T-helper 2 cell treated with Interferon-gamma antibody and Interleukin-4, amounts not matched to agents 5 μg/mL and 100 μg/mL, for 36 hours (primary cell): ENCODE measurements at regions not wholly inside any gene's neighbourhood (a gene's known extent, or its start where the extent isn't known, plus 50 kb on each side); places are given as distances from the start of the nearest gene placed in this dataset.

Source experiments
- DNase-seq: peaks from one replicate; pipeline ENCODE4 v3.0.0; 2021; ENCODE audit warnings: low spot score
- H3K27ac Mint-ChIP-seq: one replicate; pipeline ENCODE4 v1.8.0; 2021; ENCODE audit warnings: mild to moderate bottlenecking, mixed read lengths
- H3K27me3 Mint-ChIP-seq: one replicate; pipeline ENCODE4 v1.8.0; 2021; ENCODE audit warnings: low read depth, mixed read lengths
- H3K36me3 Mint-ChIP-seq: one replicate; pipeline ENCODE4 v1.8.0; 2021; ENCODE audit warnings: low read depth, mixed read lengths
- H3K4me1 Mint-ChIP-seq: one replicate; pipeline ENCODE4 v1.8.0; 2021; ENCODE audit warnings: low read depth, mixed read lengths
- H3K4me3 Mint-ChIP-seq: one replicate; pipeline ENCODE4 v1.8.0; 2022; ENCODE audit warnings: mild to moderate bottlenecking, moderate library complexity, mixed read lengths
- H3K9me3 Mint-ChIP-seq: one replicate; pipeline ENCODE4 v1.8.0; 2021; ENCODE audit warnings: mixed read lengths

GRCh38 chr19:30783212-30783611 is 411.0 kb downstream of the ZNF536 start:
- DNase-seq = no peak
- no peaks in the 10 kb centered on the region for H3K4me1 Mint-ChIP-seq
- no peak overlapping the region for H3K27ac Mint-ChIP-seq
- no peak overlapping the region for H3K4me3 Mint-ChIP-seq
- no peaks in the 10 kb centered on the region for H3K27me3 Mint-ChIP-seq
- H3K9me3 Mint-ChIP-seq = no peaks in the 10 kb centered on the region
- no peaks in the 10 kb centered on the region for H3K36me3 Mint-ChIP-seq

- H3K27ac Mint-ChIP-seq = no peak overlapping the region
These were observed 409.3 kb downstream of the ZNF536 start for GRCh38 chr19:30781519-30781918.

DNA sequence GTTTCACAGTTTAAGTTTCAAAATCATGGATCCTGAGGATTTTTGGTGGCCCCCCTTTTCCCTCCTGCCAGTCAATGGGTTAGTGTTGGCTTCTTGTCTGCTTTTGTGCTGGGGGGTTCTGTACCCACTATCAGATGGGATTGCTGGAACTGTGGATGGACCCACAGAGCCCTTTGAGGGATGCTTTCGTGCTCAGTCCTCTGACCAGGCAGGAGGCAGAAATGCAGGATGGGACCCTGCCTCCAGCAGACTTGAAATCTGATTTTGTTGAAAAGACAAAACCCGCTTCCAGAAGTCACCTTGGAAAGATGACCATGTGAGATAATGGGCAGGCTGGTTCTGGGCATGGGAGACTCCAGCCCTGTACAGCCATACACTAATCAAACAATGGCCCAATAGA is 408.9 kb downstream of the ZNF536 start:
- no peaks in the 10 kb centered on the region for H3K9me3 Mint-ChIP-seq
- no peaks in the 10 kb centered on the region for H3K36me3 Mint-ChIP-seq
- no peak overlapping the region for H3K4me3 Mint-ChIP-seq
- H3K4me1 Mint-ChIP-seq = no peaks in the 10 kb centered on the region
- H3K27me3 Mint-ChIP-seq = no peaks in the 10 kb centered on the region
- no peak for DNase-seq
- H3K27ac Mint-ChIP-seq = no peak overlapping the region

More at GRCh38 chr19:30781519-30781918, 409.3 kb downstream of the ZNF536 start:
- Mint-ChIP-seq H3K27me3 (no peaks in the 10 kb centered on the region), H3K4me3 (no peak overlapping the region), H3K9me3 (no peaks in the 10 kb centered on the region), H3K36me3 (no peaks in the 10 kb centered on the region), H3K4me1 (no peaks in the 10 kb centered on the region)
- no peak for DNase-seq

DNA sequence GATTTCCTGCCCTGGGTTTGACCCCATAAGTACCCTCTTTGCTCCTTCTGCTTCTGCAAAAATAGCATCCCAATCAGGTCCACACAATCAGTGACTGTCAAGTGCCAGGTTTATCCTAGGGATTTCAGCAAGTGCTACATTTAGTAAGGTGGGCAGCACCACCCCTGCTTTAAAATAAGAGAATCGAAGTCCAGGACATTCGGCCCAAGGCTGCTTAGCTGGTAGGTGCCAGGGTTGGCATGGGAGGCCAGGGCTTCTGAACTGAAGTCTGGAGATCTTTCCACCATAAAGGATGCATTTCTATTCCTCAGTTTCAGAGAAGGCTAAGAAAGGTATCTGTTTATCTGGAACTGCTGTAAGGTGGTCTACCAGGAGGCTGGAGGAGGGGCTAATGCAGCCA is 408.3 kb downstream of the ZNF536 start:
- H3K4me3 Mint-ChIP-seq = no peak overlapping the region
- no peaks in the 10 kb centered on the region for H3K9me3 Mint-ChIP-seq
- no peak for DNase-seq
- H3K27me3 Mint-ChIP-seq = no peaks in the 10 kb centered on the region
- no peaks in the 10 kb centered on the region for H3K36me3 Mint-ChIP-seq
- no peaks in the 10 kb centered on the region for H3K4me1 Mint-ChIP-seq
- no peak overlapping the region for H3K27ac Mint-ChIP-seq

GRCh38 chr19:30780032-30780431 is 407.8 kb downstream of the ZNF536 start:
- Mint-ChIP-seq H3K9me3 (no peaks in the 10 kb centered on the region), H3K36me3 (no peaks in the 10 kb centered on the region), H3K4me3 (no peak overlapping the region), H3K4me1 (no peaks in the 10 kb centered on the region), H3K27ac (no peak overlapping the region), H3K27me3 (no peaks in the 10 kb centered on the region)
- DNase-seq = no peak

DNA sequence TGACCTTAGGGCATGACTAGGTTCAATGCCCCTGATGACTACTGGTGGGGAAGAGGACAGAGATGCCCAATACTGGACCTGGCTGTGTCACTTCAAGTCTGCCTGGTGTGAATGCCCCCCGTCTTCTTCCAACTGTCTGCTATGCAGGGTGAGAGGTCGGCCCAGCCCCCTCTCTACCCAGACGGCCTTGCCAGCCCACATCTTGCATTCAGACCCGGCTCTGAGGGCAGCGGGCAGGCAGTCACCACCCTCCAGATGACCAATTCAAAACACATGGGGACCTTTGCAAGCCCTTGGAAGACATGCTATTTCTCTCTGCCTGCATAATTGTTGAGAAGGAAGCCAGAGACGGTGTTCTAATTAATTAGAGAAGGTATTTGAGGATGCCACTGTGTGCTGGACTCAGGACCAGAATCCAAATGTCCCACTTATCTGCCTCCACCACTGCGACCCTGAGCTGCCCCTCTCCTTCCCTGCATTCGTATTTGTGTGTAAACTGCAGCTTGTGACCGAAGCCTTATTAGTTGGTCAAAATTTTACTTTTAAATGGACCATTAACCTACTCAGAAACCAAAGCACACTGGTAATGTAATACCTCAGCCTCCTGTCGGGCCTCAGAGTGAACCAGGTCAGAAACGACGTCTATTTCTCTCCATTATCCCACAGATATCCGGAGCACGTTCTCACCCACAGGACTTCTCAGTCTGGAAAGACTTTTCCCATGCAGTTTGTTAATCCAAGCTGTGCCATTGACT is 407.0 kb downstream of the ZNF536 start:
- H3K27me3 Mint-ChIP-seq = no peaks in the 10 kb centered on the region
- no peaks in the 10 kb centered on the region for H3K9me3 Mint-ChIP-seq
- H3K36me3 Mint-ChIP-seq = no peaks in the 10 kb centered on the region
- no peak for DNase-seq
- H3K4me3 Mint-ChIP-seq = no peak overlapping the region
- H3K27ac Mint-ChIP-seq = no peak overlapping the region
- H3K4me1 Mint-ChIP-seq = no peaks in the 10 kb centered on the region

- Mint-ChIP-seq H3K27ac (no peak overlapping the region), H3K4me1 (no peaks in the 10 kb centered on the region), H3K4me3 (no peak overlapping the region), H3K9me3 (no peaks in the 10 kb centered on the region), H3K36me3 (no peaks in the 10 kb centered on the region), H3K27me3 (no peaks in the 10 kb centered on the region)
- no peak for DNase-seq
These were observed 405.9 kb downstream of the ZNF536 start for GRCh38 chr19:30778061-30778460.

DNA sequence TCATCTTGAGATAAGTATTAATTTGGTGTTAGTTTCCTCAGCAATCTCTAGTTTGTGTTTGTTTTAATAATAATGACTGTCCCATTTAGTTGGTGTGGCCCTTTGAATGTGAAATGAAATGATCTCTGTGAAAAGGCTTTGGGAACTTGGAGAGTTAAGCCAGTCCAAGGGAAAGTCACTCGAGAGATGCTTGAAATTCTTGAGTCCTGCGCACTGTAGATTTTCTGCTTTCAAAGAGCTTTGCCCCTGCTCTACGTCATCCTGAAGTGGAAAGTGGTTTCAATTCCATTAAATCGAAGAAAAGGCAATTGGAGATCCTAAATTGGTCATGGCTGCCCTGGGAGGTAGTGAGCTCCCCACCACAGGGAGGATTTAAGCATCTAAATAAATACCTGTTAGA is 403.8 kb downstream of the ZNF536 start:
- no peaks in the 10 kb centered on the region for H3K4me1 Mint-ChIP-seq
- no peaks in the 10 kb centered on the region for H3K36me3 Mint-ChIP-seq
- H3K9me3 Mint-ChIP-seq = peaks cover 5% of the 10 kb centered on the region
- H3K4me3 Mint-ChIP-seq = no peak overlapping the region
- H3K27ac Mint-ChIP-seq = no peak overlapping the region
- DNase-seq = no peak
- no peaks in the 10 kb centered on the region for H3K27me3 Mint-ChIP-seq

DNA sequence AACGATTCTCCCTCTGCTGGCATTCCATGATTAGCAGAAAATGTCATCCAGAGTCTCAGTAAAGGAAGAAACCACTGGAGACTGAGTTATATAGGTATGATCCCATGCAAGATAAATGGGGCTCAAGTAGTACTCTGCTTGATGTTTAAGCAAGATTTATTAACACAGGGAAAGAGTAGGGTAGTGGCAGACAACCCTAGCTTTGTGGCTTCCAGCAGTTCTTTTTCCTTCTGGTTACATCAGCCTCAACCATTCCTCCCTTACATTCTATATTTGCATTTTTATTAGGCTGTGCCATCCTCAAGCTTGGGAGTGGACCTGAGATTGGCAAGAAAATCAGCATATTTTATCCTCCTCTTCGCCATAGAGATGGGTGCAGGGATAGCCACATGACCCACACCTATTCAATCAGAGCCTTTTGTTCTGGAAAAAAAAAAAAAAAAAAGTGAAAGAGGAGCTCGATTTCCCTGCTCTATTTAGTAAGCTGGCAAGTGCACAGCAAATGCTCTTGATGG is 402.1 kb downstream of the ZNF536 start:
- Mint-ChIP-seq H3K27ac (no peak overlapping the region), H3K36me3 (no peaks in the 10 kb centered on the region), H3K4me3 (no peak overlapping the region), H3K4me1 (no peaks in the 10 kb centered on the region), H3K27me3 (no peaks in the 10 kb centered on the region), H3K9me3 (peaks cover 5% of the 10 kb centered on the region)
- DNase-seq = no peak

GRCh38 chr19:30762651-30763050 is 390.5 kb downstream of the ZNF536 start:
- H3K4me1 Mint-ChIP-seq = no peaks in the 10 kb centered on the region
- no peaks in the 10 kb centered on the region for H3K36me3 Mint-ChIP-seq
- no peaks in the 10 kb centered on the region for H3K27me3 Mint-ChIP-seq
- no peak overlapping the region for H3K27ac Mint-ChIP-seq
- no peak for DNase-seq
- no peaks in the 10 kb centered on the region for H3K9me3 Mint-ChIP-seq
- no peak overlapping the region for H3K4me3 Mint-ChIP-seq

DNA sequence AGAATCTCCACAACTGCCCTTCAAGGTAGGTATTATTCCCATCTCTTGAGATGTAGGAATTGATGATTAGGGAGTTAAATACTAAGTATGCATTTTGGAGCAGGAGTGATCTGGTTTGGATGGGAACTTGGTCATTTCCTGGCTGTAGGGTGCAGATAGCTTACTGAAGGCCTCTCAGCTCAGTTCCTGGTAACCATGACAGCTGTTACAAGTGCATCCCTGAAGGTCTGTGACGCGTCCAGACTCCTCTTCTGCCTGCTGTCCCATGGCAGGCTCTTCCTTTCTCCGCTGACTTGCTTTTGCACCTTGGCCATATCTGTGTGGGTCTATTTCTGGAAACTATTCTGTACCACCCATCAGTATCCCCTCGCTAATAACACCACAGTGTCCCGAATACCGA is 387.8 kb downstream of the ZNF536 start:
- Mint-ChIP-seq H3K27me3 (no peaks in the 10 kb centered on the region), H3K4me3 (no peak overlapping the region), H3K4me1 (no peaks in the 10 kb centered on the region), H3K36me3 (no peaks in the 10 kb centered on the region), H3K27ac (no peak overlapping the region), H3K9me3 (no peaks in the 10 kb centered on the region)
- DNase-seq = no peak

- H3K4me3 Mint-ChIP-seq = no peak overlapping the region
- no peak overlapping the region for H3K27ac Mint-ChIP-seq
- H3K36me3 Mint-ChIP-seq = no peaks in the 10 kb centered on the region
- H3K4me1 Mint-ChIP-seq = no peaks in the 10 kb centered on the region
- no peaks in the 10 kb centered on the region for H3K9me3 Mint-ChIP-seq
- no peaks in the 10 kb centered on the region for H3K27me3 Mint-ChIP-seq
- DNase-seq = no peak
These were observed 385.8 kb downstream of the ZNF536 start for GRCh38 chr19:30757837-30758617.

GRCh38 chr19:30757104-30757836 is 385.1 kb downstream of the ZNF536 start:
- Mint-ChIP-seq H3K4me1 (no peaks in the 10 kb centered on the region), H3K4me3 (no peak overlapping the region), H3K9me3 (no peaks in the 10 kb centered on the region), H3K36me3 (no peaks in the 10 kb centered on the region), H3K27ac (no peak overlapping the region), H3K27me3 (no peaks in the 10 kb centered on the region)
- no peak for DNase-seq

DNA sequence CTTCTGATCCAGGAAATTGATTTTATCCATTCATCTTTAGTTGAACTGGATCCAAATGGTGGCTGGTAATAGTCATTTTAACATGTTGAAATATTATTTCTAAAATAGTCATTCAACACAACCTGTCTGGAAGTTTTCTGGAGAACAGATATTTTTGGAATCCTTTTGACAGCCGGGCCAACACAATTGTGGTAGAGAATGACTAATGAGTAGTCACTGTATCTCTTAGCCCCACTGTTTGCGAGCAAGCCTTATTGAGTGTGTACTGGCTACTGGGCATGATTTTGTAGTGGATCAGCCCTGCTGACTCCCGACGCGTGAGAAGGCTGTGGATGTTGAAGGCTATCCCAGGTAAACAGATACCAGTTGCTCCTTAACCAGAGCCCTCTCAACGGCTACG is 383.4 kb downstream of the ZNF536 start:
- Mint-ChIP-seq H3K27me3 (no peaks in the 10 kb centered on the region), H3K9me3 (no peaks in the 10 kb centered on the region), H3K4me3 (no peak overlapping the region), H3K4me1 (no peaks in the 10 kb centered on the region), H3K36me3 (no peaks in the 10 kb centered on the region), H3K27ac (no peak overlapping the region)
- DNase-seq = no peak
